ENCODE measurements at regions not wholly inside any gene's neighbourhood (a gene's known extent, or its start where the extent isn't known, plus 50 kb on each side); places are given as distances from the start of the nearest gene placed in this dataset.

DNA sequence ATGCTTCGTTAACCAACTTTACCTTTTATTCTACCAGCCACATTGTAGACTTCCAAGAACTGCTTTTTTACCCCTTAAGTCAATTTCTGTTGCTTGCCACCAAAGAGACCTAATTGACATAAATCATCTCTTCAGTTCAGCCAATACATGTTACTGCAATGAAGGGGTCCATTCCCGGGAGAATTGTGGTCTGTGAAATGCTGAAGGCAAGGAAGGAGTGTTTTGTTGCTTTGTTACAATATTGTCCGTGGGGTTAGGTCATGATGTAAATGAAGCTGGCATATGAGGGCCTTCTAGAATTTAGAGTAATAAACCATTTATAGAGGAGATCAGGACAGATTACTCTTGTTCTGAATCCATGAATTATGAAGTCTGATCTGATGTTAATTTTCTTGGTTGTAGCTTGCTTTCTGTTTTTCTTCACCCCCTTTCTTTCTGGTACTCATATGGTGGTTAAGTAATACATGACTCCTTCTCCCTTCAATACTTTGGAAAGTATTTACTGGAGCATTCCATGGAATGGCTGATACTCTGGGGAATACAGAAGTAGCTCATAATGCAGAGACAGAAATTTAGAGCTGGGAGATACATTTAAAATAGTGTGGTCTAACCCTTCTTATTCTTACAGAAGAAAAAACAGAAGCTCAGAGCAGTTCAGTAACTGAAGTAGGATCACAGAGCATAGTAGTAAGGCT is 297.0 kb upstream of the CLINT1 start:
- H3K4me3 ChIP-seq (ENCODE audit: low read depth, low read length): no peak overlapping the region
- H3K27me3 ChIP-seq (ENCODE audit: control insufficient read depth, insufficient read depth, low read length): no peaks in the 10 kb centered on the region
- TF ChIP-seq, protein P1, sequence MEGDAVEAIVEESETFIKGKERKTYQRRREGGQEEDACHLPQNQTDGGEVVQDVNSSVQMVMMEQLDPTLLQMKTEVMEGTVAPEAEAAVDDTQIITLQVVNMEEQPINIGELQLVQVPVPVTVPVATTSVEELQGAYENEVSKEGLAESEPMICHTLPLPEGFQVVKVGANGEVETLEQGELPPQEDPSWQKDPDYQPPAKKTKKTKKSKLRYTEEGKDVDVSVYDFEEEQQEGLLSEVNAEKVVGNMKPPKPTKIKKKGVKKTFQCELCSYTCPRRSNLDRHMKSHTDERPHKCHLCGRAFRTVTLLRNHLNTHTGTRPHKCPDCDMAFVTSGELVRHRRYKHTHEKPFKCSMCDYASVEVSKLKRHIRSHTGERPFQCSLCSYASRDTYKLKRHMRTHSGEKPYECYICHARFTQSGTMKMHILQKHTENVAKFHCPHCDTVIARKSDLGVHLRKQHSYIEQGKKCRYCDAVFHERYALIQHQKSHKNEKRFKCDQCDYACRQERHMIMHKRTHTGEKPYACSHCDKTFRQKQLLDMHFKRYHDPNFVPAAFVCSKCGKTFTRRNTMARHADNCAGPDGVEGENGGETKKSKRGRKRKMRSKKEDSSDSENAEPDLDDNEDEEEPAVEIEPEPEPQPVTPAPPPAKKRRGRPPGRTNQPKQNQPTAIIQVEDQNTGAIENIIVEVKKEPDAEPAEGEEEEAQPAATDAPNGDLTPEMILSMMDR (IDR thresholded peaks at IDR 0.05; ENCODE audit: insufficient read depth, low read depth, low read length): no peak
- DNase-seq (ENCODE audit: low read depth): no peak
- H3K36me3 ChIP-seq (ENCODE audit: control insufficient read depth, insufficient read depth, low read length): no peaks in the 10 kb centered on the region
- POLR2A ChIA-PET: no interaction called here
- CTCF ChIA-PET: interaction anchor here (0.6 to 1.8 kb wide), 4 partner anchors 81 to 955 kb away, joined by 3 to 5 read pairs (median 4); no protein-coding TSS in a partner anchor

DNA sequence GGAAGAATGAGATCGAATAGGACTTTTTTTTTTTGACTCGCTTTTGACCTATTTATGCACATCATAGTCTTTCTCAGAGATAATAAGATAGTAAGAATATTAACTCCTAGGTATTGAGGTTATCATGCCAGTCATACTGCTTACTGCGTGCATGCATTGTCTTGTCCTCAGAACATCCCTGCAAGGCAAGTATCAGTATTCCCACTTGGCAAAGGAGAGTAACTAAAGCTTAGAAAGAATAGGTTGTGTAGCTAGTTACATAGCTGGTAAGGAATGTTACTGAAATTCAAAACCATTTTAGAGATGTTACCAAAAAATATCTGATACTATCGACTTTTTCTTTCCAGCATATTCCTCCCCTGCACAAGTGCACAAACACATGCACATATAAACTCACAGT is 296.1 kb upstream of the CLINT1 start:
- CTCF ChIA-PET: interaction anchor here (1.0 to 1.8 kb wide), 4 partner anchors 12 to 951 kb away, joined by 3 to 5 read pairs (median 4); no protein-coding TSS in a partner anchor

DNA sequence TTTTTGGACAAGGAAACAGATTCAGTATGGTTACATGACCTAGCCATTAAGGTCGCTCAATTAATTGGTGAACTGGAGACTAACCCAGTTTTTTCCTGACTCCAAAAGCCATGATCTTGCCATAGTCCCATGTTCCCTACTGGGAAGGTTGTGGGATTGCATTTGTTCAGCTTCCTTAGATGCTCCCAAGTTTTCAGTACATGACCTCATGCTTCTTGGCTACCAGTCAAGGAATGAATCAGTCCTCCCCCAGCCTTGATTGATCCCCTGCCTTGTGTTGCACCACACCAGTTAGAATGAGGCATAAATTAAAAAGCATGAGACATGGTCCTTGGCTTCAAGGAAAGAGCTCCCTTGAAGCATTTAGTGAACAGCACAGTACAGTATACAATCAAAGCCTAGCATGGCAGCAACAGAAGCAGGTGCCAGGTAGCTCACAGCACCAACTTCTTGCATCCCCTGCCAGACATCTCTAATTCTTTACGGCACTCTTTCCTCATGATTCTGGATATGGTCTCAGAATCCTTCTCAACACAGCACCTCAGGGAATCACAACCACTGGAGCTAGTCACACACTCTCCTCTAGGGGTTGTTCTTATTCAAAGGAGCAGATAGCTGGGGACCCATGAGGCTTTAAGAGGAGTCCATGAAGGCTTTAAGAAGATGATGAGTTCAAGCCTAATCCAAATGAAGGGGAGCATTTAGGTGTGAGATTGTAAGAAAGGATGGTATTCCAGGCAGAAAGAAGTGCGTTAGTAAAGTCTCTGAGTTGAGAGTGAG is 295.5 kb upstream of the CLINT1 start:
- Histone ChIP-seq H3K36me3 (ENCODE audit: control insufficient read depth, insufficient read depth, low read length) (no peaks in the 10 kb centered on the region), H3K4me3 (ENCODE audit: low read depth, low read length) (no peak overlapping the region), H3K27me3 (ENCODE audit: control insufficient read depth, insufficient read depth, low read length) (no peaks in the 10 kb centered on the region)
- peak; percentile 30 for DNase-seq (ENCODE audit: low read depth)
- TF ChIP-seq, protein P1 (IDR thresholded peaks at IDR 0.05; ENCODE audit: insufficient read depth, low read depth, low read length): no peak
- CTCF ChIA-PET: interaction anchor here (1.0 to 2.3 kb wide), 4 partner anchors 8 to 79 kb away, joined by 3 to 5 read pairs (median 4); no protein-coding TSS in a partner anchor
- POLR2A ChIA-PET: interaction anchor here (0.9 kb wide), 1 partner anchor 840 kb away, joined by 4 read pairs; no protein-coding TSS in a partner anchor

More for the DNA sequence above, 296.1 kb upstream of the CLINT1 start:
- no peaks in the 10 kb centered on the region for H3K27me3 ChIP-seq (ENCODE audit: control insufficient read depth, insufficient read depth, low read length)
- H3K4me3 ChIP-seq (ENCODE audit: low read depth, low read length): no peak overlapping the region
- TF ChIP-seq, protein P1 (IDR thresholded peaks at IDR 0.05; ENCODE audit: insufficient read depth, low read depth, low read length): no peak
- DNase-seq (ENCODE audit: low read depth): no peak
- POLR2A ChIA-PET: interaction anchor here (0.9 kb wide), 1 partner anchor 841 kb away, joined by 4 read pairs; no protein-coding TSS in a partner anchor
- H3K36me3 ChIP-seq (ENCODE audit: control insufficient read depth, insufficient read depth, low read length): no peaks in the 10 kb centered on the region

DNA sequence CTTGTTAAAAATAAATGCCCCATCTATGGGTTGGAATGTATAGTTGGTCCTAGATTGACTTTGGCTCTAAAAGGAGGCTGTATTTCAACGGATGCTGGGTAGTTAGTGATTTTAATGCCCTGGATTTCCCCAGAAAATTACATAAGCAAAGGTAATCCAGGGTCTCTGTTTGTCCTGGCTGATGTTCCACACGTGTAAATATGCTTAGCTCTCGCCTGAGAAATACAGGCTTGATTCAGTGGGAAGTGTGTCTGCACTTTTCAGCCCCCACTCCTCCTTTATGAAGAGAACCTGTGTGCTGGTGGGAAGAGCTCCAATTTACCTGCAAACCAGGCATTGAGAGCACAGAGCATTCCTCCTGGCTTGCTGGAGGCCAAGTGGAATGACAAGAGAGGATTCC is 294.6 kb upstream of the CLINT1 start:
- Histone ChIP-seq H3K4me3 (ENCODE audit: low read depth, low read length) (no peak overlapping the region), H3K27me3 (ENCODE audit: control insufficient read depth, insufficient read depth, low read length) (no peaks in the 10 kb centered on the region), H3K36me3 (ENCODE audit: control insufficient read depth, insufficient read depth, low read length) (no peaks in the 10 kb centered on the region)
- DNase-seq (ENCODE audit: low read depth): no peak
- POLR2A ChIA-PET: no interaction called here
- TF ChIP-seq, protein P1 (IDR thresholded peaks at IDR 0.05; ENCODE audit: insufficient read depth, low read depth, low read length): no peak
- CTCF ChIA-PET: interaction anchor here (2.3 kb wide), 1 partner anchor 9 kb away, joined by 5 read pairs; no protein-coding TSS in a partner anchor

DNA sequence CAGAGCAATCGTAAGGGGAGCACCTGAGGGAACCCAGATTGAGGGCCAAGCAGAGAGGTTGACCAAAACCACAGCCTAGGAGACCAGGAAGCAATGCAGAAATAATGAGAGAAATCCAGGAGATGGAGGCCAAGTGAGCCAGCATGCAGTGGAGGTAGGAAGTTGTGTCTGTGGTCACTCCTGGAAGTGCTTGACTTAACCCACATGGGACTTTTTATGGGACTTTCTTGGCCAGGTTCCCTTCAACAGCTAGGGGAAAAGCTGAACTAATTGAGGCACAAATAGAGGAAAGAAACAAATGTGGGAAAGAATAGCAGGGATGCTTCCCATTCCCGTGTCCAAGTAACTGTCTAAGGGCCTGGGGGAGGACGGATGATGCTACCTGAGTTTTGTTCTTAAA is 293.2 kb upstream of the CLINT1 start:
- ChIA-PET CTCF (no interaction called here), POLR2A (no interaction called here)
- no peak overlapping the region for H3K4me3 ChIP-seq (ENCODE audit: low read depth, low read length)
- DNase-seq (ENCODE audit: low read depth): no peak
- TF ChIP-seq, protein P1 (IDR thresholded peaks at IDR 0.05; ENCODE audit: insufficient read depth, low read depth, low read length): no peak
- no peaks in the 10 kb centered on the region for H3K36me3 ChIP-seq (ENCODE audit: control insufficient read depth, insufficient read depth, low read length)
- no peaks in the 10 kb centered on the region for H3K27me3 ChIP-seq (ENCODE audit: control insufficient read depth, insufficient read depth, low read length)
